ENCODE measurements at regions not wholly inside any gene's neighbourhood (a gene's known extent, or its start where the extent isn't known, plus 50 kb on each side); places are given as distances from the start of the nearest gene placed in this dataset.

- DNase-seq (ENCODE audit: insufficient read length, low spot score) (no peak), FAIRE-seq (no peak)
- TF ChIP-seq CTCF (IDR thresholded peaks at IDR 0.05; ENCODE audit: insufficient read depth, missing control alignments): no peak
These were observed 257.6 kb downstream of the ETNK1 start for GRCh38 chr12:22882559-22882958.

GRCh38 chr12:22893878-22894277, 268.9 kb downstream of the ETNK1 start:
- FAIRE-seq (no peak), DNase-seq (ENCODE audit: insufficient read length, low spot score) (no peak)
- no peak for TF ChIP-seq CTCF (IDR thresholded peaks at IDR 0.05; ENCODE audit: insufficient read depth, missing control alignments)

GRCh38 chr12:22899184-22899583, 274.2 kb downstream of the ETNK1 start:
- DNase-seq (ENCODE audit: insufficient read length, low spot score): no peak

GRCh38 chr12:22900401-22900800, 275.4 kb downstream of the ETNK1 start:
- DNase-seq (ENCODE audit: insufficient read length, low spot score) (no peak), FAIRE-seq (no peak)

More at GRCh38 chr12:22899184-22899583, 274.2 kb downstream of the ETNK1 start:
- FAIRE-seq: no peak
- no peak for TF ChIP-seq CTCF (IDR thresholded peaks at IDR 0.05; ENCODE audit: insufficient read depth, missing control alignments)

GRCh38 chr12:22904485-22904884, 279.5 kb downstream of the ETNK1 start:
- FAIRE-seq (no peak), DNase-seq (ENCODE audit: insufficient read length, low spot score) (no peak)
- no peak for TF ChIP-seq CTCF (IDR thresholded peaks at IDR 0.05; ENCODE audit: insufficient read depth, missing control alignments)

More at GRCh38 chr12:22900401-22900800, 275.4 kb downstream of the ETNK1 start:
- no peak for TF ChIP-seq CTCF (IDR thresholded peaks at IDR 0.05; ENCODE audit: insufficient read depth, missing control alignments)

GRCh38 chr12:22916241-22916640, 291.3 kb downstream of the ETNK1 start:
- DNase-seq (ENCODE audit: insufficient read length, low spot score) (no peak), FAIRE-seq (no peak)
- no peak for TF ChIP-seq CTCF (IDR thresholded peaks at IDR 0.05; ENCODE audit: insufficient read depth, missing control alignments)

GRCh38 chr12:22916815-22917214, 291.8 kb downstream of the ETNK1 start:
- TF ChIP-seq CTCF (IDR thresholded peaks at IDR 0.05; ENCODE audit: insufficient read depth, missing control alignments): no peak
- DNase-seq (ENCODE audit: insufficient read length, low spot score) (no peak), FAIRE-seq (no peak)
